Caki2 (cell line): ENCODE measurements at regions not wholly inside any gene's neighbourhood (a gene's known extent, or its start where the extent isn't known, plus 50 kb on each side); places are given as distances from the start of the nearest gene placed in this dataset.
"Not testable (repeated sequence)": the region's sequence is repeated elsewhere in the genome, so short reads cannot be mapped to it uniquely, and the experiment has no call there.

ENCODE experiments used
- DNase-seq: peaks from one replicate; pipeline ENCODE4 v3.0.0-alpha.2; 2015; ENCODE audit warnings: low read depth
- in situ Hi-C: cut with HindIII; loops from 2 replicates; pipeline ENCODE4 v1.10.0; 2016; ENCODE audit warnings: low sequenced_read_pairs, low pct_unique_long_range_greater_than_20kb, mixed read lengths

DNA sequence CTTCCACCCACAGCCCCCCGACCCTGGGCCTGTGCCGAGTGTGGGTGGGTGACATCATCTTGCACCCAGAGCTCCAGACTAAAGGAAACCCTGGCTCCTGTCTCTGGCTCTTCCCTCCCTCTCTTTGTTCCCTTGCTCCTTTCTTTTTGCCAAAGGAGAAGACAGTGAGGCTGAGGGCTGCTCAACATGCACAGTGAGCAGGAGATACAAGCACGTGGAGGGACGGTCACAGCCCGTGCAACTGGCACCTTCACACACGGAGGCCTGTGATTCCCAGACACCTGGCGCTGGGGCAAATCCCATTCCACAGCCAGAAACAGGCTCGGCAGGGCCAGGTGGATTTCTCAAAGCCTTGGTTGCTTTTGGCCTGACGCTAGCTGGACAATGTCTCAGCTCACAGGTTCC lies 86.0 kb upstream of the METTL9 start:
- in situ Hi-C loops: not testable (repeated sequence)
- peak; percentile 39 for DNase-seq

DNA sequence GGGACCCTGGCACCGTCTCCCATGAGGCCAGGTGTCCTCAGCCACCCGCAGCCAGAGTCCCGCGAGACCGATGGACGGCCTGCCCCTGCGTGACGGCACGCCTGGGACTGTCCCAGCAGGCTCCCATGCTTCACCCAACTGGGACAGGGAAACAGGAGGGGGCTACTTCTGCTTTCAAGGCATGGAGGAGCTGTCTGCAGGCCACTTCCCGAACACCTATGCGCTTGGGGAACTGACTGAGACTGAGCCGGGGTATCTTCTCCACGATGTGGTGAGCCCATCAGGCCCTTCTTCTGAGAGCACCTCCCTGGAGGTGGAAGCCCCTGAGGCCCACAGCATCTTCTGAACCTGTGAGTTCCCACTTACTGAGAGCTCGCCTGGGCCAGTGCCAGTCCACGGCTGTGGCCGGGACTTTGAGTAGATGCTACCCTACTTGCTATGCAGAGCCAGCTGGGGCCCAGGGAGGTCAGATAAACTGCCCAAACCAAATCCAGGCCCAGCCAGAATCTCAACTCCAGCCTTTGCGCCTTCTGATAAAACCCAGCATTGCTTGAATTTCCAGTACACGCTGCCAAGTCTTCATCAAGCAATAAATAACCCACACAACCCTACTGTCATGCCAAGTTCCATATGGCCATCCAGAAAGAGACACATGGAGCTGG lies 85.4 kb upstream of the METTL9 start:
- in situ Hi-C loops: not testable (repeated sequence)
- DNase-seq: peak; percentile 4

DNA sequence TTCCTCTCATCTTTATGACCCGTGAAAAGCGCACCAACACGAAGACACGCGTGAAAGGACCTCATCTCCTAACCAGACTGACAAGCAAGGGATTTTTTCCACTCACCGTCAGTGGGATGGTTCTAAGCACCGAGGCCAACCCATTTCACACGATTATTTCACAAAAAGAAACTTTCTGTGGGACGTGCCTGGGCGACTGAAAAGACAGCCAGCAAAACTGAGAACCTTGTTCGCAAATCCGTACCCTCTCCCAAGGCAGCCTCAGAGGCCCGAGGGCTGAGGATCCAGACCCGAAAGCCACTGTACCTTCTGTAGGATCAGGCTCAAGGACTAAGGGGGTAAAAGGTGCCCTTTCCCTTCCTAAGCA lies 84.9 kb upstream of the METTL9 start:
- DNase-seq, in situ Hi-C loops: not testable (repeated sequence)

DNA sequence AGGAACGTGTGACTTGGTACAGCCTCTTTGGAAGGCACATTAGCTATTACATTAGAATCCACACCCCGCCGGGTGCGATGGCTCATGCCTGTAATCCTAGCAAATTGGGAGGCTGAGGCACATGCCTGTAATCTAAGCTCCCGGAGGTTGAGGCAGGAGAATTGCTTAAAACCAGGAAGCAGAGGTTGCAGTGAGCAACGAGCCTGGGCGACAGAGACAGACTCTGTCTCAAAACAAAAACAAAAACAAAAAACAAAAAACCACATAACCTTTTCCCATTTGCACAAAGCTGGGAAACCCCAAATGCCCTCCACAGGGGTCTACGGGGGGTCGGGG lies 82.7 kb upstream of the METTL9 start:
- DNase-seq, in situ Hi-C loops: not testable (repeated sequence)

DNA sequence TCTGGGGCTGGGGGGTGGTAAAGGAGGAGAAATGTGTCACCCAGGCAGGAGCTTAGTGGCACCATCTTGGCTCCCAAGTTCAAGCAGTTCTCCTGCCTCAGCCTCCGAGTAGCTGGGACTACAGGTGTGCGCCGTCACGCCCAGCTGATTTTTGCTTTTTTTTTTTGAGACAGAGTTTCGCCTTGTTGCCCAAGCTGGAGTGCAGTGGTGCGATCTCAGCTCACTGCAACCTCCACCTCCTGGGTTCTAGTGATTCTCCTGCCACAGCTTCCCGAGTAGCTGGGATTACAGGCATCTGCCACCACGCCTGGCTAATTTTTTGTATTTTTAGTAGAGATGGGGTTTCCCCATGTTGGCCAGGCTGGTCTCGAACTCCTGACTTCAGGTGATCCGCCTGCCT lies 82.1 kb upstream of the METTL9 start:
- in situ Hi-C loops: not testable (repeated sequence)
- DNase-seq: peak; percentile 71

DNA sequence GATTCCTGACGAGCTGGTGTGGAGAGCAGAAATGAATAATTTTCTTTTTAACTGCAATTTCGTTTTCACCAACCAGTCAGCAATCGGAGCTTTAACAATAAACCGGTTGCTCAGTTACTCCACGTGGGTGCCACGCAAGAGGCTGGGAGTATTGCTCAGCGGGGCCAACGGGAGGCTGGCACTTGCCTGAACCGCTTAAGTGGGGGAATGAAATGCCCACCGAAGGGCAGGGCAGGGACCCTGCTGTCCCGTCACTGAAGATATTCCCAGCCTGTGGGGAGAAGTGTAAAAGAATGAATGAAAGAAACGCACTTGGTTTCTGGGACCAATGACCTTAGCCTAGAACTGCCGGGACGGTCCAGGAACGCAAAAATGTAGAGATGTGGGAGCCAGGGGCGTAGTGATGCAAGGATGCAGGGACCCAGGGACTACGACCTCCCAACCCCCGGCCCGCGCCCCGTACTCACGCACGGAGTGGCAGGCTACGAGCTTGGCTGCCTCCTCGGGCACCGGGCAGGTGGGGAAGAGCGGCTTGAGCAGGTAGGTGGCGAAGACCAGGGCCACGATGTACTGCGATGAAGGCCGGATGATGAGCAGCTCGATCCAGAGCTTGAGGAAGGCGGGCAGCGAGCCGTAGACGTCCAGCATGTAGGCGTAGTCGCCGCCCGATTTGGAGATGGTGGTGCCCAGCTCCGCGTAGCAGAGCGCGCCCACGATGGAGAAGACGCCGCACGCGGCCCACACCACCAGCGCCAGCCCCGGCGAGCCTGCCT lies 79.8 kb upstream of the METTL9 start:
- DNase-seq, in situ Hi-C loops: not testable (repeated sequence)

DNA sequence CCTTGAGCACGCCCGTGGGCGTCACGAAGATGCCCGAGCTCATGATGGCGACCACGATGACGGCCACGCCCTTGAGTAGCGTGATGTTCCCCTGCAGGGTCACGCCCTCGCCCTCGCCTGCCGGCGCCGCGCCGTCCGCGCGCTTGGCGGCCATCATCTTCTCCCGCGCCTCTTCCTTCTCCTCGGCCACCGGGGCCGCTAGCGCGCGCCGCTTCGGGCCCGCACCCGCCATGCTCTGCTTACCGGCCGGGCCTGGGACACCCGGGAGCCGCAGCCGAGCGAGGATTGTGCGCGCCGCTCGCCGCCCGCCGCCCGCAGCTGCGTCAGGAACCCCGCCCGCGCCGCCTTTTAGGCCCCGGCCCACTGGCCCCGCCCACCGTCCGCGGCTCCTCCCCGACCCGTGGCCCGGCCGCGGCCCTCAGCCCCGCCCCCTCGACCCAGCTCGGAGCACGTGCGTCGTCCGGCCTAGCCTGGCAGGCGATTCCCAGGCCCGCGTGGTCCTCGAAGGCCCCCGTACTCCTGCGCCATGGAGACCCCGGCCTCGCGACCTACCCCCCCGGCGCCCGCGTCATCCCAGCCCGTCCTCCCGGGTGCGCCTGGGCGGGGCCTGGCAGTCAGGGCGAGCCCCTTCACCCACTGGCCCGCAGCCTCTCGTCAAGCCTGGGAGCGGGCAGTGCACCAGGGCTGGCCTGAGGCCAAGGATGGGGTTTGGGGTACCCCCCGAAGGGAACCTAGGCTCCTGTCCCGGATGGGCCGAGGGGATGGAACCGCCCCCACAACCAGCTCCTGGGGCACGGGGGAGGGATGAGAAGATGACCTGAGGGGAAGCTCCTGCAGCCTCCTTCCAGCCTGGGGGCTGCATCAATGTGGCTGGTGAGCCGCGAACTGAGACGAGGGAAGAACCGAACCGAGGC lies 79.0 kb upstream of the METTL9 start:
- peak; percentile 95 for DNase-seq
- in situ Hi-C loops: not testable (repeated sequence)

DNA sequence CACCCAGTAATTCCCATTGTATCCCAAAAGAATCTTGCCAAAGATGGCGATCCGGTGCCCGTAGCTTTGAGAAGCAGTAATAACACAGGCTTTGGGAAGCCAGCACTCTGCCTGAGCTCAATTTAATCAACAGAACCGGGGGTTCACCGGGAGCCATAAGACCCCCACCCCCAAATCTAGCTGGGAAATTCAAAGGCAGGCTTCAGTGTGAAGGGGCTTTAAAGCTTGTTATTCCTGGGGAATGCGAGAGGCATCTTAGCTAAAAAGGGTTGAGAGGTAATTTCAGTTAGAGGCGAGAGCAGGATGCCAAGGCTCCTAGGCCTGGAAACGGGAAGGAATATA lies 78.4 kb upstream of the METTL9 start:
- in situ Hi-C loops: not testable (repeated sequence)

DNA sequence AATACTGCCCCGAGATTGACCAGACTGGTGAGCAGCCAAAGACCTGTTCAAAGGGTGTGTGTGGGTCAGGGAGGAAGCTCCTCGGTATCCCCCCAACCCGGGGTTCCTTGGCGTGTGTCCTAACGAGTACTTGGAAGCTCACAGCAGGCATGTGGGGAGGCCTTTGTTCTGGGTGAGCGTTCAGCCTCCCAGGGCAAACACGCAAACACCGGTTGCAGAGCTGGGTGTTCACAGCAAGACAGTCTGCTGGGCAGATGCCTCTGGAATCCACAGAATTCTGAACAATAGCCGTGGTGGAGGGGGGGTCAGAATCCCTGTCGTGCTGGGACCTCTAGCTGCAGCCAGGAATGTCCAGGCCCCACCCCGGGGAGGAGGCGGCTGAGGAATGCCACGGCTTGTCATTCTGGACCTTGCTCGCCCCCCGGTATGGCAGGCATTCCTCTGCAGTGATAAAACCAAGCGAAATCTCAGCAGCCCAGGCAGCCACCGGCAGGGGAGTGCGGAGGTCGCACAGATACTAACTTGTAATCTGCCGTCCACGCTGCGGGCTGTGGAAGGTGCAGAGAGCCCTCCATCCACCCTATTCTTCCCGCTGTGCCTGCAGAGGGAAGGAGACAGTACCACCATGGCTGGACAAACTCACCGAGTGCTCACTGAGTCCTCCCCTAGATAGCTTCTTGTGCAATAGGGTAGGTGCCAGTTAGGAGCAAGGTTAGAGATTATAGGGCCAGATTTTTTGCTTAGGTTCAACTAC lies 77.8 kb upstream of the METTL9 start:
- in situ Hi-C loops: not testable (repeated sequence)
- DNase-seq: peak; percentile 91

More for the DNA sequence above, 78.4 kb upstream of the METTL9 start:
- peak; percentile 45 for DNase-seq

DNA sequence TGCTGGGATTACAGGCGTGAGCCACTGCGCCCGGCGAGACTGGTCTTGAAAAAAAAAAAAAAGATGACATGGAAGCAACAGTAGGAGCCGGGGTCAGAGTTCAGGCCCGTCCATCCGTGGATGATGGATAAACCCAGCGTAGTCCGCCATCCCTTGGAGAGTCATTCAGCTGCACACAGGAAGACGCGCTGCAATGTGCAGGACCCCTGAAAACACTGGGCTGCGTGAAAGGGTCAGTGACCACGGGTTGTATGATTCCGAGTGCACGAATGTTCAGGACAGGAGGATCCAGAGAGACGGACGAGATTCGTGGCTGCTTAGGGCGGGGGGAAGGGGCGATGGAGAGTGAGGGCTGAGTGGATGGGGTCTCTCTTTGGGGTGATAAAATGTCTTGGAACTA lies 76.5 kb upstream of the METTL9 start:
- in situ Hi-C loops, DNase-seq: not testable (repeated sequence)

DNA sequence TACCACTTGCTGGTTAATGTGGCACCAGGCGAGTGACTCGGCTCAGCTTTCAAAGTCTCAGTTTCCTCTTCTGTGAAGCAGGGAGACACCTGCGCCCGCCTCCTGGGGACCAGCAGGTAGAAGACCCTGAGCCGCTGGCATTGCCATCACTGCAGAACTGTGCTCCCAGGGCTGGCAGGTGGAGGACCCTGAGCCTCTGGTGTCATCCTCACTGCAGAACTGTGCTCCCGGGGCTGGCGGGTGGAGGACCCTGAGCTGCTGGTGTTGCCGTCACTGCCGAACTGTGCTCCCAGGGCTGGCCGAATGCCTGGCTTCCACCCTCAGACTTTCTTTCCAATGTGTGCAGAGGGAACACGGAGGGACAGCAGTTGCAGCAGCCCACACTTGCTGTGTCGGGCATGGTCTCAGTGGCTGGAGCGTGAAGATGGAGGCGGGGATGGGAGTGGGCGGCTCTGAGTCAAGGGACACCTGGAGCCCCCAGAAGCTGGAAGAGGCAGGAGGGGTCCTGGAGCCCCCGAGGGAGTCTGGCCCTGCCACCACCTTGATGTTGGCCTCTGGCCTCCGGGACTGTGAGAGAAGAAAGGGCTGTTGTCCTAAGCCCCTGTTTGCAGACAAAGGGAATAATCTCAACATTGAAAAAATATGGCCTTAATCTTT lies 75.8 kb upstream of the METTL9 start:
- in situ Hi-C loops: no loop called here
- DNase-seq: no peak

DNA sequence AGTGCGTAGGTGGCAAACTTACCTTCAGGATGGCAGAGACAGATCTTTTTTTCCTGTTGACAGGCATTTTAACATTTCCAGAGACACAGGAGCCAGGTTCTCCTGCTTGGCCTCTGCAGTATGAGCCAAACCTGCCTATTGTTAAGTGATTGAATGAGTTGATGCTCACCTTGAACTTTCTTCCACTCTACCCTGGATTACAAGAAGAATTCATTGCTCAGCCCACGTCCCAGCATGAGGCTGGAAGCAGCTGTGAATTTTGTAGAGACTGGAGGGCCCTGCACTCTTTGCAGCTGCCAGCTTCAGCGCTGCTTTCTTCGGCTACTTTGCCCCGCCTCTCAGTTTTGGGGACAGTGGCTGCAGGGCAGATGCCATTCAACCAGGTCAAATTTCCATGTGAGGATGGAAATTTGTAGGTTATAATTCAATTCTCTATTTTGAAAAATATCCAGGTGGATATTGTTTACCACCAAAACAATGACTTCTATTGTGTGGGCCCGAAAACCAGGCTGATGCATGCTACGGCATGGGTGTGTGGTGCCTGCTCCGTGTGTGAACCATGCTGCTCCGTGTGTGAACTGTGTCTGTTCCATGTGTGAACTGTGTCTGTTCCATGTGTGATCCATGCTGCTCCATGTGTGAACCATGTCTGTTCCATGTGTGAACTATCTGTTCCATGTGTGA lies 75.2 kb upstream of the METTL9 start:
- in situ Hi-C loops: no loop called here
- no peak for DNase-seq

DNA sequence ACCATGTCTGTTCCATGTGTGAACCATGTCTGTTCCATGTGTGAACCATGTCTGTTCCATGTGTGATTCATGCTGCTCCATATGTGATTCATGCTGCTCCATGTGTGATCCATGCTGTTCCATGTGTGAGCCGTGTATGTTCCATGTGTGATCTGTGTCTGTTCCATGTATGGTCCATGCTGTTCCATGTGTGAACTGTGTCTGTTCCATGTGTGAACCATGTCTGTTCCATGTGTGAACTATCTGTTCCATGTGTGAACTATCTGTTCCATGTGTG lies 74.7 kb upstream of the METTL9 start:
- in situ Hi-C loops, DNase-seq: not testable (repeated sequence)

DNA sequence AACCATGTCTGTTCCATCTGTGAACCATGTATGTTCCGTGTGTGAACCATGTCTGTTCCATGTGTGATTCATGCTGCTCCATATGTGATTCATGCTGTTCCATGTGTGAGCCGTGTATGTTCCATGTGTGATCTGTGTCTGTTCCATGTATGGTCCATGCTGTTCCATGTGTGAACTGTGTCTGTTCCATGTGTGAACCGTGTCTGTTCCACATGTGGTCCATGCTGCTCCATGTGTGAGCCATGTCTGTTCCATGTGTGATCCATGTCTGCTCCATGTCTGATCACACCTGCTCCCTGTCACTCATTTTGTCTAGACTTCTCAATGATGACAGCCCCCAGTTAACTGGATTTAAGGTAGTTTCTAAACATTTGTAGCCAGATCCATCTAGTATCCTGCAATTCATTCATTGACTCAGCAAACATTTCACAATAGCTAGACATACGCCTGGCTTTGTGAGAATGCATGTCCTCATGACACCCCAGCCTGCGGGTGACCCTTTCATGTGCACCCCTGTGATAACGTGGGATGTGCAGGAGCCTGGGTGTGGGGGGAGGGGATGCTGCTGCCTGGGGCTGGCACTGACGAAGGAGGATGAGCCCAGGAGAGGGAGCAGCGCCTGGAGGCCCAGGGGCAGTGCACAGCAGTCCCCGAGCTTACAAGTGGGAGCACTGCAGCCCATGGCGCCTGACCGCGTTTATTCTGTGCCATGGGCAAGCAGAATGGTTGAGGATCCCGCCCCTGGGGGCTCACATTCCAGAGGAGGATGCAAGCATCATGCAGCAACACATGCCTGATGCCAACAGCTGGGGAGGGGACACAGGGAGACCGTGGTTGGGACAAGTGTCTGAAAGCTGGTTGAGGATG lies 74.1 kb upstream of the METTL9 start:
- in situ Hi-C loops: not testable (repeated sequence)

DNA sequence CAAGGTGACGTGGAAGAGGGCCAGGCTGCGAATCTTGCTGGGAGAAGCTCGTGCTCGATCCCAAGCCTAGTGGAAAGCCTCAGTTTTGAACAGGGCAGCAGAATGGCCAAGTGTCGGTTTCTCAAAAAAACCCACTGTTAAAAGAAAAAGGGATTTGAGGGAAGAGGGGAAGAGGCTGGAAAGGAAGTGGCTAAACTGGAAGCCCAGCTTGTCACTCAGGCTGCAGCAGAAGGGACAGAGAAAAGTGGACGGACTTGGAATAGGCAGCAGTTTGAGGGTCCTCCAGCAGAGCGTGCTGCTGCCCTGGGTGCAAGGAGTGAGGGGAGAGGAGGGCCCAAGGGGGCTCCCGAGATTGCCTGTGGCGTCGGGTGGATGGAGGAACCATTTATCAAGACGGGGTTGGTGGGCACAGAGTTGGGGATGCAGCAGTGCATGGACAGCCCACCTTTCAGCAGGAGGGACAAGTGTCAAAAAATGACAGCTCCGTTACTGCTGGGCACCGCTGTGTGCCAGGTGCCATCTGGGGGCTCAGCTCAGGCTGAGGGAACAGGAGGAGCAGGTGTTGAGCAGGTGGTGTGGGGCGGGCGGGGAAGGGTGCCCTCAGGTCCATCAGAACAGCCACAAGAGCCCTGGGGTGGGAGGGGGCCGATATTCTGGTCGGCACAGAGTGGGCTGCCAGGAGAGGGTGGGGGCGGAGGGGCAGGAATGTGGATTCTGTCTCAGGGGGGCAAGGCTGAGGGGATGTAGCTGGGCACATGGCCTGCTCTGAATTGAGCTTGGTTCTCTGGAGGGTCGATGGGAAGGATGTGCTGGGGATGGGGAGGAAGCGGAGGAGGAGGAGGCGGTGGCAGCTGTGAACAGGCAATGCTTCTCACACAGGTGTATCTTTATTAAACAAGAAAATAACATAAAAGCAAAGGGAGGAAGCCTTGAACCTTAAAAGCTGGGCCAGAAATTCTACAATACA lies 73.1 kb upstream of the METTL9 start:
- in situ Hi-C loops, DNase-seq: not testable (repeated sequence)

More for the DNA sequence above, 74.1 kb upstream of the METTL9 start:
- DNase-seq: not testable (repeated sequence)
